ENCODE measurements at regions not wholly inside any gene's neighbourhood (a gene's known extent, or its start where the extent isn't known, plus 50 kb on each side); places are given as distances from the start of the nearest gene placed in this dataset.

- Mint-ChIP-seq H3K27me3 (ENCODE audit: low read depth) (no peaks in the 10 kb centered on the region), H3K4me3 (ENCODE audit: unreplicated experiment) (no peak overlapping the region), H3K9me3 (ENCODE audit: low read depth) (peaks cover 12% of the 10 kb centered on the region), H3K27ac (ENCODE audit: unreplicated experiment) (no peak overlapping the region), H3K36me3 (ENCODE audit: low read depth) (peaks cover 5% of the 10 kb centered on the region), H3K4me1 (ENCODE audit: low read depth) (peaks cover 5% of the 10 kb centered on the region)
- no peak for TF ChIP-seq CTCF (IDR thresholded peaks at IDR 0.05)
- DNase-seq (ENCODE audit: low spot score): no peak
Measured at GRCh38 chr13:34258646-34259386, 440.9 kb downstream of the RFC3 start.

GRCh38 chr13:34263681-34264080, 445.7 kb downstream of the RFC3 start:
- H3K27ac Mint-ChIP-seq (ENCODE audit: unreplicated experiment): no peak overlapping the region
- H3K27me3 Mint-ChIP-seq (ENCODE audit: low read depth): no peaks in the 10 kb centered on the region
- H3K36me3 Mint-ChIP-seq (ENCODE audit: low read depth): no peaks in the 10 kb centered on the region
- H3K4me1 Mint-ChIP-seq (ENCODE audit: low read depth): peaks cover 6% of the 10 kb centered on the region
- no peak for DNase-seq (ENCODE audit: low spot score)
- H3K9me3 Mint-ChIP-seq (ENCODE audit: low read depth): no peaks in the 10 kb centered on the region
- TF ChIP-seq CTCF (IDR thresholded peaks at IDR 0.05): no peak
- H3K4me3 Mint-ChIP-seq (ENCODE audit: unreplicated experiment): no peak overlapping the region

- peaks cover 4% of the 10 kb centered on the region for H3K4me1 Mint-ChIP-seq (ENCODE audit: low read depth)
- H3K9me3 Mint-ChIP-seq (ENCODE audit: low read depth): no peaks in the 10 kb centered on the region
- H3K27me3 Mint-ChIP-seq (ENCODE audit: low read depth): no peaks in the 10 kb centered on the region
- H3K27ac Mint-ChIP-seq (ENCODE audit: unreplicated experiment): peak overlapping the region; percentile 65
- no peak overlapping the region for H3K4me3 Mint-ChIP-seq (ENCODE audit: unreplicated experiment)
- no peak for DNase-seq (ENCODE audit: low spot score)
- TF ChIP-seq CTCF (IDR thresholded peaks at IDR 0.05): no peak
- no peaks in the 10 kb centered on the region for H3K36me3 Mint-ChIP-seq (ENCODE audit: low read depth)
Measured at GRCh38 chr13:34265046-34265679, 447.2 kb downstream of the RFC3 start.

- no peaks in the 10 kb centered on the region for H3K27me3 Mint-ChIP-seq (ENCODE audit: low read depth)
- H3K4me3 Mint-ChIP-seq (ENCODE audit: unreplicated experiment): no peak overlapping the region
- H3K27ac Mint-ChIP-seq (ENCODE audit: unreplicated experiment): no peak overlapping the region
- H3K9me3 Mint-ChIP-seq (ENCODE audit: low read depth): peaks cover 4% of the 10 kb centered on the region
- no peaks in the 10 kb centered on the region for H3K4me1 Mint-ChIP-seq (ENCODE audit: low read depth)
- TF ChIP-seq CTCF (IDR thresholded peaks at IDR 0.05): no peak
- DNase-seq (ENCODE audit: low spot score): no peak
- peaks cover 1% of the 10 kb centered on the region for H3K36me3 Mint-ChIP-seq (ENCODE audit: low read depth)
Measured at GRCh38 chr13:34276764-34277163, 458.8 kb downstream of the RFC3 start.

GRCh38 chr13:34277936-34278335, 460.0 kb downstream of the RFC3 start:
- H3K27me3 Mint-ChIP-seq (ENCODE audit: low read depth): no peaks in the 10 kb centered on the region
- no peak for TF ChIP-seq CTCF (IDR thresholded peaks at IDR 0.05)
- peaks cover 1% of the 10 kb centered on the region for H3K36me3 Mint-ChIP-seq (ENCODE audit: low read depth)
- no peak for DNase-seq (ENCODE audit: low spot score)
- no peaks in the 10 kb centered on the region for H3K4me1 Mint-ChIP-seq (ENCODE audit: low read depth)
- H3K27ac Mint-ChIP-seq (ENCODE audit: unreplicated experiment): no peak overlapping the region
- no peak overlapping the region for H3K4me3 Mint-ChIP-seq (ENCODE audit: unreplicated experiment)
- H3K9me3 Mint-ChIP-seq (ENCODE audit: low read depth): peaks cover 9% of the 10 kb centered on the region
